ENCODE measurements at regions not wholly inside any gene's neighbourhood (a gene's known extent, or its start where the extent isn't known, plus 50 kb on each side); places are given as distances from the start of the nearest gene placed in this dataset.
"Not testable (repeated sequence)": the region's sequence is repeated elsewhere in the genome, so short reads cannot be mapped to it uniquely, and the experiment has no call there.

GRCh38 chr19:33866696-33867095 is 70.0 kb downstream of the KCTD15 start:
- no peak for DNase-seq

GRCh38 chr19:33868076-33868735 is 71.5 kb downstream of the KCTD15 start:
- no peak for DNase-seq

- no peak for DNase-seq
These were observed 72.2 kb downstream of the KCTD15 start for GRCh38 chr19:33868788-33869412.

- DNase-seq, result not testable (repeated sequence)
These were observed 73.7 kb downstream of the KCTD15 start for GRCh38 chr19:33870298-33870932.

GRCh38 chr19:33871605-33872004 is 74.9 kb downstream of the KCTD15 start:
- no peak for DNase-seq

- DNase-seq, result no peak
These were observed 76.0 kb downstream of the KCTD15 start for GRCh38 chr19:33872445-33873320.

- no peak for DNase-seq
These were observed 78.4 kb downstream of the KCTD15 start for GRCh38 chr19:33875071-33875470.

GRCh38 chr19:33876192-33876591 is 79.5 kb downstream of the KCTD15 start:
- no peak for DNase-seq

GRCh38 chr19:33878030-33878544 is 81.4 kb downstream of the KCTD15 start:
- DNase-seq, result no peak

GRCh38 chr19:33878910-33879810 is 82.5 kb downstream of the KCTD15 start:
- no peak for DNase-seq

- no peak for DNase-seq
These were observed 83.3 kb downstream of the KCTD15 start for GRCh38 chr19:33879818-33880575.

GRCh38 chr19:33883859-33884519 is 87.3 kb downstream of the KCTD15 start:
- no peak for DNase-seq

- no peak for DNase-seq
These were observed 88.6 kb downstream of the KCTD15 start for GRCh38 chr19:33885236-33885635.

GRCh38 chr19:33887891-33888290 is 91.2 kb downstream of the KCTD15 start:
- no peak for DNase-seq

- no peak for DNase-seq
These were observed 92.0 kb downstream of the KCTD15 start for GRCh38 chr19:33888665-33889064.

GRCh38 chr19:33890569-33890968 is 93.9 kb downstream of the KCTD15 start:
- no peak for DNase-seq

GRCh38 chr19:33891773-33892172 is 95.1 kb downstream of the KCTD15 start:
- DNase-seq, result no peak

GRCh38 chr19:33894787-33895186 is 98.1 kb downstream of the KCTD15 start:
- DNase-seq, result no peak

- DNase-seq, result no peak
These were observed 98.7 kb downstream of the KCTD15 start for GRCh38 chr19:33895366-33895765.

GRCh38 chr19:33898062-33898677 is 101.5 kb downstream of the KCTD15 start:
- no peak for DNase-seq
